GM12878 (cell line): ENCODE measurements at regions not wholly inside any gene's neighbourhood (a gene's known extent, or its start where the extent isn't known, plus 50 kb on each side); places are given as distances from the start of the nearest gene placed in this dataset.

ENCODE experiments used
- ATAC-seq: fragments of 200-7000 bp; cut with Tn5 transposase; 3 replicates; pipeline ENCODE4 v1.9.1; 2020; ENCODE audit warnings: mild to moderate bottlenecking, moderate library complexity
- BruUV-seq: library from RNA; stranded (reverse); fragments of 400-500 nt; replicated peaks from 2 replicates; lab custom pipeline; 2021; lab: Mats Ljungman, UMichigan
- CTCF ChIA-PET: fragments of 300-600 bp; sonication (Branson Sonifier 250); formaldehyde crosslinking; extraction: SDS; loops from one replicate; lab custom pipeline; 2021; ENCODE audit warnings: inconsistent platforms; lab: Yijun Ruan, JAX
- POLR2A ChIA-PET: fragments of 350-600 bp; formaldehyde crosslinking; extraction: SDS; loops from one replicate; lab custom pipeline; 2021; ENCODE audit warnings: inconsistent platforms; lab: Charles Lee
- RAD21 ChIA-PET: fragments of 300-600 bp; sonication (Branson Sonifier 250); formaldehyde crosslinking; loops from one replicate; lab custom pipeline; 2023; ENCODE audit warnings: antibody characterized with exemption; ENCODE audit not compliant: unreplicated experiment; lab: Charles Lee
- SMC1A ChIA-PET: fragments of 300-600 bp; sonication (Branson Sonifier 250); formaldehyde crosslinking; loops from one replicate; lab custom pipeline; 2023; ENCODE audit not compliant: unreplicated experiment, uncharacterized antibody; lab: Charles Lee
- DNase-seq: peaks from one replicate; pipeline ENCODE4 v3.0.0-alpha.2; 2011; ENCODE audit warnings: low read depth, low spot score
- FAIRE-seq: peaks from 3 replicates; lab custom pipeline; 2011; peaks lifted over from hg19 to GRCh38; lab: Jason Lieb, UNC
- H2AFZ ChIP-seq: 2 replicates; pipeline ENCODE4 v1.6.0; 2011; ENCODE audit warnings: low read depth, low read length, control low read depth; ENCODE audit not compliant: control insufficient read depth
- H3K27ac ChIP-seq: 2 replicates; pipeline ENCODE4 v1.5.1; 2011; ENCODE audit warnings: control low read depth; ENCODE audit not compliant: control insufficient read depth, insufficient read depth
- H3K27me3 ChIP-seq, 2 experiments: replicated peaks in 1 of 2; 2 replicates each; pipeline versions ENCODE4 v1.6.0 to v1.6.1; 2011; ENCODE audit warnings: low read length in 1 of 2; ENCODE audit not compliant: control insufficient read depth in 2 of 2, insufficient read depth in 2 of 2
- H3K36me3 ChIP-seq, 2 experiments: 2 replicates each; pipeline ENCODE4 v1.5.1; 2011; ENCODE audit warnings: low read length in 1 of 2; ENCODE audit not compliant: control insufficient read depth in 2 of 2, insufficient read depth in 2 of 2
- H3K4me1 ChIP-seq: 2 replicates; pipeline ENCODE4 v1.6.1; 2011; ENCODE audit warnings: mild to moderate bottlenecking, low read length, moderate library complexity, mixed read lengths; ENCODE audit not compliant: control insufficient read depth, insufficient read depth
- H3K4me2 ChIP-seq: 2 replicates; pipeline ENCODE4 v1.6.0; 2011; ENCODE audit warnings: control low read depth; ENCODE audit not compliant: control insufficient read depth, insufficient read depth
- H3K4me3 ChIP-seq: fragments of 200-600 bp; sonication (generic); 2 replicates; pipeline ENCODE4 v1.5.1; 2016
- H3K79me2 ChIP-seq: 2 replicates; pipeline ENCODE4 v1.6.0; 2011; ENCODE audit warnings: low read length; ENCODE audit not compliant: control insufficient read depth, insufficient read depth
- H3K9ac ChIP-seq: 2 replicates; pipeline ENCODE4 v1.8.0; 2011; ENCODE audit warnings: low read length, control low read depth, mixed read lengths; ENCODE audit not compliant: control insufficient read depth, insufficient read depth
- H3K9me3 ChIP-seq: replicated peaks from 3 replicates; pipeline ENCODE4 v1.5.1; 2011; ENCODE audit warnings: mild to moderate bottlenecking, low read length; ENCODE audit not compliant: control insufficient read depth, insufficient read depth
- H4K20me1 ChIP-seq: 2 replicates; pipeline ENCODE4 v1.6.0; 2011; ENCODE audit not compliant: control insufficient read depth, insufficient read depth
- CREB1 ChIP-seq: IDR thresholded peaks from 2 replicates; pipeline ENCODE4 v1.6.1; 2012; ENCODE audit warnings: low read depth, mild to moderate bottlenecking, inconsistent platforms
- CTCF ChIP-seq, 3 experiments: IDR thresholded peaks in 2 of 3; conservative IDR thresholded peaks in 1 of 3; 2 replicates each; pipeline ENCODE4 v1.5.1; 2011; ENCODE audit warnings: low read depth in 3 of 3, low read length in 3 of 3, mild to moderate bottlenecking in 3 of 3, control low read depth in 2 of 3, moderate library complexity in 2 of 3, inconsistent platforms in 1 of 3, mixed read lengths in 1 of 3; ENCODE audit not compliant: control insufficient read depth in 2 of 3, insufficient read depth in 1 of 3; ENCODE audit errors: extremely low read depth in 1 of 3
- JUNB ChIP-seq: IDR thresholded peaks from 2 replicates; pipeline ENCODE4 v1.6.1; 2016; ENCODE audit warnings: antibody characterized with exemption, mild to moderate bottlenecking
- RB1 ChIP-seq: fragments of 450-650 bp; formaldehyde crosslinking; IDR thresholded peaks from 2 replicates; pipeline ENCODE4 v1.6.1; 2017; ENCODE audit warnings: mild to moderate bottlenecking, borderline replicate concordance
- TAF1 ChIP-seq: IDR thresholded peaks from 2 replicates; pipeline ENCODE4 v1.6.1; 2011; ENCODE audit warnings: mild to moderate bottlenecking, low read depth, low read length, borderline replicate concordance
- TCF7 ChIP-seq: IDR thresholded peaks from 2 replicates; pipeline ENCODE4 v1.6.1; 2014; ENCODE audit warnings: antibody characterized with exemption, borderline replicate concordance
- WRNIP1 ChIP-seq: IDR thresholded peaks from 2 replicates; pipeline ENCODE4 v1.6.1; 2011; ENCODE audit warnings: low read depth, low read length, improper control_type of control experiment, borderline replicate concordance
- ZNF207 ChIP-seq: fragments of 450-650 bp; IDR thresholded peaks from 2 replicates; pipeline ENCODE4 v1.6.1; 2014; ENCODE audit warnings: antibody characterized with exemption, mild to moderate bottlenecking, borderline replicate concordance
- WGBS: methylation state at CpG from one replicate; pipeline ENCODE4 v1.1.6; 2016; ENCODE audit warnings: low lambda C conversion rate; ENCODE audit not compliant: insufficient replicate concordance, insufficient coverage; ENCODE audit errors: missing lambda C conversion rate; 5-methylcytosine and 5-hydroxymethylcytosine counted together
- in situ Hi-C: fragments of 300-500 bp; cut with MboI; formaldehyde crosslinking; loops from 9 replicates; pipeline ENCODE4 v1.14.3; 2018; ENCODE audit warnings: mixed read lengths
- intact Hi-C: fragments of 100-400 bp; cut with micrococcal nuclease; formaldehyde crosslinking; loops from one replicate; pipeline ENCODE4 v1.14.2; 2022; ENCODE audit not compliant: unreplicated experiment
- TF ChIP-seq, protein P1 (sequence below): IDR thresholded peaks from 2 replicates; pipeline ENCODE4 v1.6.1; 2011; ENCODE audit warnings: low read depth, low read length, improper control_type of control experiment, borderline replicate concordance

- no peak overlapping the region for H3K27ac ChIP-seq
- intact Hi-C loops (no loop called here), in situ Hi-C loops (no loop called here)
- no peak for DNase-seq
- no peaks in the 10 kb centered on the region for H4K20me1 ChIP-seq
- ChIA-PET POLR2A (no interaction called here), RAD21 (no interaction called here), CTCF (no interaction called here)
- ATAC-seq: peak; percentile 48
- no peak overlapping the region for H3K4me3 ChIP-seq
- no peaks in the 10 kb centered on the region; a peak in 1 of 4 replicates for H3K27me3 ChIP-seq
- 57% methylated on average over 5 of the region's 5 CpGs for WGBS
- H3K9me3 ChIP-seq: no peaks in the 10 kb centered on the region
- no peak for FAIRE-seq
- H3K9ac ChIP-seq: no peak overlapping the region
- no peak overlapping the region for H2AFZ ChIP-seq
- TF ChIP-seq CTCF (IDR thresholded peaks at IDR 0.05 in 2 of 3, conservative IDR thresholded peaks at IDR 0.05 in 1 of 3; ENCODE audit: control insufficient read depth in 2 of 3, extremely low read depth in 1 of 3, insufficient read depth in 1 of 3, low read depth in 3 of 3, low read length in 3 of 3): 0 out of 6 replicates have a peak, but pooled peaks of 2 of the 3 experiments have one; percentile 19 to 21
- TF ChIP-seq TCF7: no peak
- TF ChIP-seq, all 136 proteins: peak for 1
- H3K79me2 ChIP-seq: no peaks in the 10 kb centered on the region
- H3K4me1 ChIP-seq: no peaks in the 10 kb centered on the region
- BruUV-seq: no TSS peak
- no peak overlapping the region for H3K4me2 ChIP-seq
- H3K36me3 ChIP-seq: no peaks in the 10 kb centered on the region
- SMC1A ChIA-PET: interaction anchor here (0.9 to 3.1 kb wide), 2 partner anchors 12 kb away, joined by 3 to 12 read pairs; no protein-coding TSS in a partner anchor
These were observed 85.1 kb downstream of the CTAGE1 start for GRCh38 chr18:22332590-22332989.

- Histone ChIP-seq H3K27me3 (no peaks in the 10 kb centered on the region), H3K9ac (no peak overlapping the region), H3K27ac (no peak overlapping the region), H2AFZ (no peak overlapping the region), H3K4me2 (no peak overlapping the region), H3K4me1 (no peaks in the 10 kb centered on the region), H3K9me3 (no peaks in the 10 kb centered on the region), H3K36me3 (no peaks in the 10 kb centered on the region), H3K4me3 (no peak overlapping the region), H3K79me2 (no peaks in the 10 kb centered on the region), H4K20me1 (no peaks in the 10 kb centered on the region)
- ChIA-PET SMC1A (interaction anchor here (1.1 kb wide), 1 partner anchor 9 kb away, joined by 3 read pairs; no protein-coding TSS in a partner anchor), POLR2A (no interaction called here), CTCF (no interaction called here), RAD21 (no interaction called here)
- ATAC-seq: no peak
- FAIRE-seq: no peak
- intact Hi-C loops (no loop called here), in situ Hi-C loops (no loop called here)
- TF ChIP-seq WRNIP1 (no peak), RB1 (no peak), TAF1 (no peak), ZNF207 (no peak), CREB1 (no peak), JUNB (no peak)
- TF ChIP-seq, protein P1, sequence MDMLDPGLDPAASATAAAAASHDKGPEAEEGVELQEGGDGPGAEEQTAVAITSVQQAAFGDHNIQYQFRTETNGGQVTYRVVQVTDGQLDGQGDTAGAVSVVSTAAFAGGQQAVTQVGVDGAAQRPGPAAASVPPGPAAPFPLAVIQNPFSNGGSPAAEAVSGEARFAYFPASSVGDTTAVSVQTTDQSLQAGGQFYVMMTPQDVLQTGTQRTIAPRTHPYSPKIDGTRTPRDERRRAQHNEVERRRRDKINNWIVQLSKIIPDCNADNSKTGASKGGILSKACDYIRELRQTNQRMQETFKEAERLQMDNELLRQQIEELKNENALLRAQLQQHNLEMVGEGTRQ: no peak
- no TSS peak for BruUV-seq
- 57% methylated on average over 5 of the region's 5 CpGs for WGBS
- DNase-seq: no peak
These were observed 87.2 kb downstream of the CTAGE1 start for GRCh38 chr18:22330508-22330907.
